ENCODE measurements at regions not wholly inside any gene's neighbourhood (a gene's known extent, or its start where the extent isn't known, plus 50 kb on each side); places are given as distances from the start of the nearest gene placed in this dataset.
A peak's percentile ranks its signal among the peaks of the same experiment; 100 is the strongest.

DNA sequence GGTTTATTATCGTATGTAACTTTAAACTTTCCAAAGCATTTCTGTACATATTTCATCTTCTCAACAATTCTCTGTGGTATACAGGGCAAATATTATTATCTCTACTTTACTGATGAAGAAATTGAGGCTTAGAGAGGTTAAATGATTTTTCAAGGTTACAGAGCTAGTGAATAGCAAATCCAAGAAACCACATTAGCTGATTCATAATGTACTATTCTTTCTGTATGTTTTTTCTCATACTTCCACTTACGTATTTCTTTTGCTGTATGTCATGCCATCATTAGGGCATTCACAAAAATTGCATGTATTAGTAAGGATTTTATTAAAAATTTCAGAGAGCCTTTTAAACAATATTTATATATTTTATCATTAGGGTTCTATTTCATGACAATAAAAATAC is 372.4 kb upstream of the DMAC1 start:
- DNase-seq (no peak), ATAC-seq (replicated peaks in 1 of 2) (no peak)
- Mint-ChIP-seq H3K4me3 (no peak overlapping the region), H3K27ac (no peak overlapping the region), H3K4me1 (ENCODE audit: low read depth) (peaks cover 5% of the 10 kb centered on the region), H3K9me3 (no peaks in the 10 kb centered on the region), H3K27me3 (ENCODE audit: low read depth) (peaks cover 12% of the 10 kb centered on the region), H3K36me3 (ENCODE audit: insufficient read depth in 2 of 2) (no peaks in the 10 kb centered on the region)

- Mint-ChIP-seq H3K4me3 (no peak overlapping the region), H3K4me1 (ENCODE audit: low read depth) (peaks cover 5% of the 10 kb centered on the region), H3K27me3 (ENCODE audit: low read depth) (peaks cover 12% of the 10 kb centered on the region), H3K36me3 (ENCODE audit: insufficient read depth in 2 of 2) (no peaks in the 10 kb centered on the region), H3K27ac (no peak overlapping the region), H3K9me3 (no peaks in the 10 kb centered on the region)
- ATAC-seq (replicated peaks in 1 of 2) (no peak), DNase-seq (no peak)
Observed at GRCh38 chr9:8168916-8169438, 369.4 kb upstream of the DMAC1 start.

DNA sequence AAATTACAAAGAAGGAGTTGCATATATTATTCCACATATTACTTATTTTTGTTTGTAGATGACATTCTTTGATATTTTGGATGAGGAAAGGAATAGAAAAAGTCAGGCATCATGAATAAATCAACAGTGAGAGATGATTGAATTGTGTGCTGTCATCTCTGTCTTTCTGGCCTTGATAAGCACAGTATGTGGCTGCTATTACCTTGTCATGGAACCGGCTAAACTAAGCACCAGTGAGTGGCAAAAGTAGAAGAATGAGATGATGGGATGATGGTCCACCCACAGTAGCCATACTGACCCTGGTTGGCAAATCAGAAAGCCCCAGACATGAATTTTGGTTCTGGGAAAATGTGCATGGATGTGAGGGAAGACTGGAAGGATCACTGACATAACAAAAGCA is 361.2 kb upstream of the DMAC1 start:
- Mint-ChIP-seq H3K4me1 (ENCODE audit: low read depth) (no peaks in the 10 kb centered on the region), H3K36me3 (ENCODE audit: insufficient read depth in 2 of 2) (no peaks in the 10 kb centered on the region), H3K27ac (no peak overlapping the region), H3K27me3 (ENCODE audit: low read depth) (no peaks in the 10 kb centered on the region), H3K9me3 (no peaks in the 10 kb centered on the region), H3K4me3 (no peak overlapping the region)
- DNase-seq, result no peak
- no peak for ATAC-seq (replicated peaks in 1 of 2)

GRCh38 chr9:8158574-8158973 is 359.0 kb upstream of the DMAC1 start:
- H3K36me3 Mint-ChIP-seq (ENCODE audit: insufficient read depth in 2 of 2), result no peaks in the 10 kb centered on the region
- H3K27me3 Mint-ChIP-seq (ENCODE audit: low read depth), result no peaks in the 10 kb centered on the region
- ATAC-seq (replicated peaks in 1 of 2) (no peak), DNase-seq (no peak)
- H3K4me3 Mint-ChIP-seq, result no peak overlapping the region
- H3K9me3 Mint-ChIP-seq, result no peaks in the 10 kb centered on the region
- H3K27ac Mint-ChIP-seq, result no peak overlapping the region
- no peaks in the 10 kb centered on the region for H3K4me1 Mint-ChIP-seq (ENCODE audit: low read depth)

GRCh38 chr9:8157683-8158324 is 358.2 kb upstream of the DMAC1 start:
- Mint-ChIP-seq H3K36me3 (ENCODE audit: insufficient read depth in 2 of 2) (no peaks in the 10 kb centered on the region), H3K4me3 (no peak overlapping the region), H3K27me3 (ENCODE audit: low read depth) (no peaks in the 10 kb centered on the region), H3K4me1 (ENCODE audit: low read depth) (no peaks in the 10 kb centered on the region), H3K9me3 (no peaks in the 10 kb centered on the region), H3K27ac (no peak overlapping the region)
- DNase-seq, result no peak
- ATAC-seq (replicated peaks in 1 of 2), result no peak

DNA sequence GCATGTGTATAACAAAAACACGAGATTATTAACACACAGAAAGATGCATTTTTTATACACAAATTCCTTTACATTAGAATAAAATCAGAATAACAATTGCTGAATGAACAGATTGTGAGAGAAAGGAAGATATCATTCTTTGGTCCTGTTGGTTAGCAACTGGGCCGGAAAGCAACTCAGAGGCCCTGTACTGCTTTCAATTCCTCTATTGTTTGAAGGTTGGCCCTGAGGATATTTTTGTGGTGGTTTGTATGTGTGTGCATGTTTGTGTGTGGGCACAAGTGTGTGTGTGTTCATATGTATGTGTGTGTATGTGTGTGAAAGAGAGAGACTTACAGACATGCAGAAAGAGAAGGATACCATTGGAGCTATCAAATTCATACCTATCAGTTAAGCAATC is 356.8 kb upstream of the DMAC1 start:
- Mint-ChIP-seq H3K27ac (no peak overlapping the region), H3K9me3 (peaks cover 2 to 3% of the 10 kb centered on the region in 2 donors), H3K4me3 (no peak overlapping the region), H3K36me3 (ENCODE audit: insufficient read depth in 2 of 2) (no peaks in the 10 kb centered on the region), H3K27me3 (ENCODE audit: low read depth) (no peaks in the 10 kb centered on the region), H3K4me1 (ENCODE audit: low read depth) (no peaks in the 10 kb centered on the region)
- ATAC-seq (replicated peaks in 1 of 2) (no peak), DNase-seq (no peak)

DNA sequence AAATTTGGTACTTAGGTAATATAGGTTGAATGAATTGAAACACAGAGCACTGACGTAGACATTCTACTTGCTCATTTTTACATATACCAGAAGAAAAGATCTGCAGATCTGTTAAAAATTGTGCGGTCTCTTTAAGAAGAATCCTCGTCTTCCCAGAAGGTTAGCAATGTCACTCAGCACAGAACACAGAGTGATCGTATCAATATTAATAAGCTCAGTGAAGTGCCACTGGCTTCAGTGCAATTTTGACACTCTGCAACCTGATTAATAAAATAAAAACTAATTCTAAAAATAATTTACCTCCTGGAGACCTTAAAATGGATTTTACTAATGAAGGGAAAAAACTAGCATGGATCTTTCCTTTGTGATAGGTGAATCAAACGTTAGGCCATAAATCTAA is 356.1 kb upstream of the DMAC1 start:
- H3K36me3 Mint-ChIP-seq (ENCODE audit: insufficient read depth in 2 of 2), result peaks cover 2 to 3% of the 10 kb centered on the region in 2 donors
- H3K27ac Mint-ChIP-seq, result no peak overlapping the region

DNA sequence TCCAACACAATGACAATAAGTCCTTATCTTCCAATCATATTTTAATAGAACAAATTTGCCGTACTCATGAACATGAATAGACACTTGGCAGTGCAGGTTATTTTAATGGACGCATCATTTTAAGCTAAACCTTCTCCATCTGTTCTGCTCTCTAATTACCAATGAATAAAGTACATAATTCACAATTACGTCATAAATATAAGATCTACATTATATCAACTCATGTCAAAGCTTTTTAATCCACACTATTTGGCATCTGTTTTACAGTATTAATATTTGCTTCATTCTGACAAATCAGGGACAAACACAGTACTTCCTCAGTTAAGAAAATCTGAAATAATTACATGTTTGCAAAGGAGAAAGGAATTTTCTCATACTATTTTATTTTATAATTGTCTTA is 344.1 kb upstream of the DMAC1 start:
- Mint-ChIP-seq H3K9me3 (peaks cover 0 to 4% of the 10 kb centered on the region in 2 donors), H3K27me3 (ENCODE audit: low read depth) (peaks cover 7% of the 10 kb centered on the region), H3K4me1 (ENCODE audit: low read depth) (no peaks in the 10 kb centered on the region), H3K4me3 (no peak overlapping the region), H3K27ac (no peak overlapping the region), H3K36me3 (ENCODE audit: insufficient read depth in 2 of 2) (no peaks in the 10 kb centered on the region)
- no peak for ATAC-seq (replicated peaks in 1 of 2)
- DNase-seq, result no peak

More for the DNA sequence above, 356.1 kb upstream of the DMAC1 start:
- no peak for ATAC-seq (replicated peaks in 1 of 2)
- H3K27me3 Mint-ChIP-seq (ENCODE audit: low read depth), result no peaks in the 10 kb centered on the region
- no peak overlapping the region for H3K4me3 Mint-ChIP-seq
- H3K4me1 Mint-ChIP-seq (ENCODE audit: low read depth), result no peaks in the 10 kb centered on the region
- peaks cover 8% of the 10 kb centered on the region in 2 donors for H3K9me3 Mint-ChIP-seq
- DNase-seq, result no peak

GRCh38 chr9:8140557-8140956 is 341.0 kb upstream of the DMAC1 start:
- ATAC-seq (replicated peaks in 1 of 2) (no peak), DNase-seq (no peak)
- Mint-ChIP-seq H3K4me3 (no peak overlapping the region), H3K27me3 (ENCODE audit: low read depth) (peaks cover 7% of the 10 kb centered on the region), H3K9me3 (peaks cover 0 to 4% of the 10 kb centered on the region in 2 donors), H3K4me1 (ENCODE audit: low read depth) (no peaks in the 10 kb centered on the region), H3K27ac (no peak overlapping the region), H3K36me3 (ENCODE audit: insufficient read depth in 2 of 2) (no peaks in the 10 kb centered on the region)

GRCh38 chr9:8139756-8140155 is 340.2 kb upstream of the DMAC1 start:
- Mint-ChIP-seq H3K36me3 (ENCODE audit: insufficient read depth in 2 of 2) (no peaks in the 10 kb centered on the region), H3K4me3 (no peak overlapping the region), H3K9me3 (peaks cover 0 to 4% of the 10 kb centered on the region in 2 donors), H3K27me3 (ENCODE audit: low read depth) (peaks cover 7% of the 10 kb centered on the region), H3K27ac (no peak overlapping the region), H3K4me1 (ENCODE audit: low read depth) (no peaks in the 10 kb centered on the region)
- ATAC-seq (replicated peaks in 1 of 2), result no peak
- no peak for DNase-seq

- Mint-ChIP-seq H3K4me1 (ENCODE audit: low read depth) (no peaks in the 10 kb centered on the region), H3K27ac (no peak overlapping the region), H3K36me3 (ENCODE audit: insufficient read depth in 2 of 2) (no peaks in the 10 kb centered on the region), H3K9me3 (no peaks in the 10 kb centered on the region), H3K27me3 (ENCODE audit: low read depth) (peaks cover 7% of the 10 kb centered on the region), H3K4me3 (no peak overlapping the region)
- ATAC-seq (replicated peaks in 1 of 2), result no peak
- no peak for DNase-seq
Observed at GRCh38 chr9:8136477-8136876, 336.9 kb upstream of the DMAC1 start.

DNA sequence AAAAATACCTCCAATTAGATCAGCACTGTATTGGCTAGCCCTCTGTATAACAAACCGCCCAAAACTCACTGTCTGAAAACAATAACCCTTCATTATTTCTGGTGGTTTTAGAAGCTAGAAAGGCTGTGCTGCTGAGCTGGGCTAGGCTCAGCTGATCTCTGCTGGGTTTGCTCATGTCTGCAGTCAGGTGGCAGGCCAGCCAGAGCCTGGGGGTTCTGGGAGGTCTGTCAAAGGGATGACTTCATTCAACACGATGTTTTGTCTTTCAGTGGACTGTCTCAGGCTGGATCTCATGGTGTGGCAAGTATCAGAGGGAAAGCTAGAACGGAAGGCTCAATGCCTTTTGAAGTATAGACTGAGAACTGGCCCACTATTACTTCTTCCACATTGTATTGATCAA is 335.1 kb upstream of the DMAC1 start:
- no peaks in the 10 kb centered on the region for H3K36me3 Mint-ChIP-seq (ENCODE audit: insufficient read depth in 2 of 2)
- no peak overlapping the region for H3K4me3 Mint-ChIP-seq
- ATAC-seq (replicated peaks in 1 of 2), result no peak
- H3K4me1 Mint-ChIP-seq (ENCODE audit: low read depth), result no peaks in the 10 kb centered on the region
- no peaks in the 10 kb centered on the region for H3K9me3 Mint-ChIP-seq
- H3K27me3 Mint-ChIP-seq (ENCODE audit: low read depth), result no peaks in the 10 kb centered on the region
- no peak for DNase-seq
- H3K27ac Mint-ChIP-seq, result no peak overlapping the region

DNA sequence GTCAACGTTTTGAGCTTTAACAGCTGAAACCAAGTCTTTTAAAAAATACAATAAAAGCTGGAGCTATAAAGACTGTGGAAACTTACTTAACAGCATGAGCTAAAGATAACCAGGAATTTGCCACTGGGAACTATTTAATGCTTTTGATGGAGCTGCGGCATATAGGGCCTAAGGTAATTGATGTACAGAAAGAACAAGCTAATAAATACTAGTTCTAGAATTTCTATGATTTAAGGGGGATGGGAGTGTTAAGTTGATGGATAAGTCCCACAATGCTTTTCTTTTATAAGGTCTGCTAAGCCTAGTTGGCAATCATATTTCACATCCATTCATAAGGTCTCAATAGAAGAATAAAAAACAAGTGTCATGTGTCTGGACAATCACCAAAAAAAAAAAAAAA is 334.0 kb upstream of the DMAC1 start:
- no peaks in the 10 kb centered on the region for H3K4me1 Mint-ChIP-seq (ENCODE audit: low read depth)
- no peak for DNase-seq
- no peak overlapping the region for H3K27ac Mint-ChIP-seq
- no peaks in the 10 kb centered on the region for H3K9me3 Mint-ChIP-seq
- no peak overlapping the region for H3K4me3 Mint-ChIP-seq
- no peak for ATAC-seq (replicated peaks in 1 of 2)
- no peaks in the 10 kb centered on the region for H3K36me3 Mint-ChIP-seq (ENCODE audit: insufficient read depth in 2 of 2)
- no peaks in the 10 kb centered on the region for H3K27me3 Mint-ChIP-seq (ENCODE audit: low read depth)

DNA sequence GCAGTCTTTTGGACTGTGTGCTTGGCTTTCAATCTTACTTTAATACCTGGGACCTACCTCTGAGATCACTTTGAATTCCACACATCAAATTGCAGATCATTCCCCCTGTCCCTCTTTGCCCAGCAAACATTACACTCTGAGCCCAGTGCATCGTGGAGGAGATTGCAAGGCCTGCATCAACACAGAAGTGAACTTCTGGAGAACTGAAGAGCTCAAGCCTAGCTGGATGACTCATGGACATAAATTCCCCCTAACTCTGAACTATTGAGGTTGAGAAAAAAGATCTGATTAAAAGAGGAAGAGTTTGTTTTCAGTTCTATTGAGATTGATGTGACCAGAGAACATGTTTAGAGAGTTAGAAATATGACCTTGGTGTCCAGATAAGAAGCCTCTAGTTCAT is 316.0 kb upstream of the DMAC1 start:
- Mint-ChIP-seq H3K4me1 (ENCODE audit: low read depth) (peaks cover 28% of the 10 kb centered on the region), H3K4me3 (peak overlapping the region; percentile 60 to 67), H3K9me3 (peaks cover 3 to 4% of the 10 kb centered on the region in 2 donors), H3K27ac (peak overlapping the region; percentile 69), H3K27me3 (ENCODE audit: low read depth) (peaks cover 6% of the 10 kb centered on the region), H3K36me3 (ENCODE audit: insufficient read depth in 2 of 2) (peaks cover 0 to 3% of the 10 kb centered on the region in 2 donors)
- DNase-seq (peak; percentile 9 to 23), ATAC-seq (replicated peaks in 1 of 2) (peak; percentile 79 to 81)

Measured in activated T-cell treated with anti-CD3 and anti-CD28 coated beads, Interleukin-2, amount 50 U/mL, for 72 hours (primary cell).